GM19025 (cell line): ENCODE measurements at regions not wholly inside any gene's neighbourhood (a gene's known extent, or its start where the extent isn't known, plus 50 kb on each side); places are given as distances from the start of the nearest gene placed in this dataset.
"Not testable (repeated sequence)": the region's sequence is repeated elsewhere in the genome, so short reads cannot be mapped to it uniquely, and the experiment has no call there.

Experiments
- ATAC-seq: cut with Tn5 transposase; IDR thresholded peaks from one replicate; pipeline ENCODE4 v1.9.1; 2021; ENCODE audit warnings: mild to moderate bottlenecking, low read depth, moderate library complexity; ENCODE audit not compliant: unreplicated experiment

GRCh38 chr7:34567906-34568305 lies 90.1 kb upstream of the NPSR1 start:
- no peak for ATAC-seq

GRCh38 chr7:34569975-34570699 lies 87.9 kb upstream of the NPSR1 start:
- no peak for ATAC-seq

GRCh38 chr7:34575006-34575405 lies 83.0 kb upstream of the NPSR1 start:
- no peak for ATAC-seq

- not testable (repeated sequence) for ATAC-seq
Measured at GRCh38 chr7:34577934-34578333, 80.1 kb upstream of the NPSR1 start.

- ATAC-seq = not testable (repeated sequence)
Measured at GRCh38 chr7:34581698-34582097, 76.3 kb upstream of the NPSR1 start.

GRCh38 chr7:34584526-34584925 lies 73.5 kb upstream of the NPSR1 start:
- no peak for ATAC-seq

- ATAC-seq = no peak
Measured at GRCh38 chr7:34596887-34597286, 61.1 kb upstream of the NPSR1 start.

GRCh38 chr7:34603711-34604444 lies 54.1 kb upstream of the NPSR1 start:
- no peak for ATAC-seq
